SU-DHL-6 (cell line): ENCODE measurements at regions not wholly inside any gene's neighbourhood (a gene's known extent, or its start where the extent isn't known, plus 50 kb on each side); places are given as distances from the start of the nearest gene placed in this dataset.

Experiments
- CTCF ChIP-seq: fragments of 200-600 bp; sonication (generic); IDR thresholded peaks from one replicate; pipeline ENCODE4 v1.5.1; 2017; ENCODE audit warnings: antibody characterized with exemption, mild to moderate bottlenecking, low read length, moderate library complexity; ENCODE audit not compliant: insufficient read depth, poor library complexity, severe bottlenecking
- EZH2phosphoT487 ChIP-seq: fragments of 200-600 bp; sonication (generic), shearing (Covaris generic); conservative IDR thresholded peaks from 2 replicates; pipeline ENCODE4 v1.6.1; 2018; ENCODE audit warnings: mild to moderate bottlenecking, antibody characterized with exemption, low read length, moderate library complexity, mixed read lengths

GRCh38 chr1:228872080-228872479 lies 136.8 kb downstream of the RHOU start:
- TF ChIP-seq CTCF: no peak
- TF ChIP-seq EZH2phosphoT487: no peak
